ENCODE measurements at regions not wholly inside any gene's neighbourhood (a gene's known extent, or its start where the extent isn't known, plus 50 kb on each side); places are given as distances from the start of the nearest gene placed in this dataset.

GRCh38 chr15:95328559-95328958 lies 1001.9 kb upstream of the NR2F2 start:
- DNase-seq (ENCODE audit: unreplicated experiment), result no peak
- CTCF ChIA-PET, result no interaction called here
- no peak overlapping the region for H3K4me3 Mint-ChIP-seq (ENCODE audit: unreplicated experiment)

DNA sequence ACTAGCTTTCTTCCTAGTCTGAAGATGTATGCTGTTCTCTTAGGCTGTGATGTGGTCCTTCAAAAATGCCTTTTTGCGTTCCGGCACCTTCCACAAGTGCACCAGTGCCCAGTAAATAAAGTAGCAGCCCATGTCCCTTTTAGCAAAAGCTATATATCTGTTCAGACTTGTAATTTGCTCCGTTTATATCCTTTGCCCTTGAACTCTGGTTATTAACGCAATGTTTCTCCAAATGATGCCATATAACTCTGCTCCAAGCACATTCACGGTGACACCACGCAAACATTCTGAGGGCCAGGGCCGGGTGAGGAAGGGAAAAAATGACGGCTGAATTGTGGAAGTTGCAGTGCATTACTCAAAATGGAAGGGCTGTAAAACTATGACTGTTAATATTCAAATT lies 1001.1 kb upstream of the NR2F2 start:
- no peak for TF ChIP-seq CTCF (IDR thresholded peaks at IDR 0.05; ENCODE audit: unreplicated experiment)
- no peaks in the 10 kb centered on the region for H3K36me3 Mint-ChIP-seq (ENCODE audit: insufficient read depth, unreplicated experiment)
- no peaks in the 10 kb centered on the region for H3K27me3 Mint-ChIP-seq (ENCODE audit: insufficient read depth, unreplicated experiment)
- H3K4me1 Mint-ChIP-seq (ENCODE audit: insufficient read depth, unreplicated experiment), result no peaks in the 10 kb centered on the region
- no peaks in the 10 kb centered on the region for H3K9me3 Mint-ChIP-seq (ENCODE audit: unreplicated experiment)
- no peak overlapping the region for H3K4me3 Mint-ChIP-seq (ENCODE audit: unreplicated experiment)
- no peak for DNase-seq (ENCODE audit: unreplicated experiment)
- ChIA-PET CTCF (no interaction called here), POLR2A (no interaction called here)
- no TSS peak for BruUV-seq (replicated peaks)
- intact Hi-C loops (cut with micrococcal nuclease), result no loop called here
- H3K27ac Mint-ChIP-seq (ENCODE audit: low read depth, unreplicated experiment), result no peak overlapping the region

More at GRCh38 chr15:95328559-95328958, 1001.9 kb upstream of the NR2F2 start:
- H3K4me1 Mint-ChIP-seq (ENCODE audit: insufficient read depth, unreplicated experiment), result no peaks in the 10 kb centered on the region
- no peaks in the 10 kb centered on the region for H3K27me3 Mint-ChIP-seq (ENCODE audit: insufficient read depth, unreplicated experiment)
- H3K9me3 Mint-ChIP-seq (ENCODE audit: unreplicated experiment), result no peaks in the 10 kb centered on the region
- POLR2A ChIA-PET, result no interaction called here
- H3K36me3 Mint-ChIP-seq (ENCODE audit: insufficient read depth, unreplicated experiment), result no peaks in the 10 kb centered on the region
- intact Hi-C loops (cut with micrococcal nuclease), result no loop called here
- no peak for TF ChIP-seq CTCF (IDR thresholded peaks at IDR 0.05; ENCODE audit: unreplicated experiment)
- BruUV-seq (replicated peaks), result no TSS peak
- H3K27ac Mint-ChIP-seq (ENCODE audit: low read depth, unreplicated experiment), result no peak overlapping the region

- no peaks in the 10 kb centered on the region for H3K4me1 Mint-ChIP-seq (ENCODE audit: insufficient read depth, unreplicated experiment)
- no TSS peak for BruUV-seq (replicated peaks)
- H3K4me3 Mint-ChIP-seq (ENCODE audit: unreplicated experiment), result no peak overlapping the region
- no peak for TF ChIP-seq CTCF (IDR thresholded peaks at IDR 0.05; ENCODE audit: unreplicated experiment)
- no peaks in the 10 kb centered on the region for H3K27me3 Mint-ChIP-seq (ENCODE audit: insufficient read depth, unreplicated experiment)
- H3K36me3 Mint-ChIP-seq (ENCODE audit: insufficient read depth, unreplicated experiment), result no peaks in the 10 kb centered on the region
- POLR2A ChIA-PET, result no interaction called here
- peak; percentile 27 for DNase-seq (ENCODE audit: unreplicated experiment)
- no peaks in the 10 kb centered on the region for H3K9me3 Mint-ChIP-seq (ENCODE audit: unreplicated experiment)
- CTCF ChIA-PET, result no interaction called here
- H3K27ac Mint-ChIP-seq (ENCODE audit: low read depth, unreplicated experiment), result no peak overlapping the region
- intact Hi-C loops (cut with micrococcal nuclease), result no loop called here
Observed at GRCh38 chr15:95341686-95342085, 988.8 kb upstream of the NR2F2 start.

- H3K36me3 Mint-ChIP-seq (ENCODE audit: insufficient read depth, unreplicated experiment), result no peaks in the 10 kb centered on the region
- no peaks in the 10 kb centered on the region for H3K9me3 Mint-ChIP-seq (ENCODE audit: unreplicated experiment)
- no peak overlapping the region for H3K27ac Mint-ChIP-seq (ENCODE audit: low read depth, unreplicated experiment)
- no TSS peak for BruUV-seq (replicated peaks)
- no peak overlapping the region for H3K4me3 Mint-ChIP-seq (ENCODE audit: unreplicated experiment)
- POLR2A ChIA-PET, result no interaction called here
- no peaks in the 10 kb centered on the region for H3K4me1 Mint-ChIP-seq (ENCODE audit: insufficient read depth, unreplicated experiment)
- H3K27me3 Mint-ChIP-seq (ENCODE audit: insufficient read depth, unreplicated experiment), result no peaks in the 10 kb centered on the region
- CTCF ChIA-PET, result no interaction called here
- DNase-seq (ENCODE audit: unreplicated experiment), result no peak
- TF ChIP-seq CTCF (IDR thresholded peaks at IDR 0.05; ENCODE audit: unreplicated experiment), result no peak
- intact Hi-C loops (cut with micrococcal nuclease), result no loop called here
Observed at GRCh38 chr15:95345867-95346266, 984.6 kb upstream of the NR2F2 start.

All from MCF 10A (cell line).